Upper lobe of right lung (tissue), 1 donor: ENCODE measurements at regions not wholly inside any gene's neighbourhood (a gene's known extent, or its start where the extent isn't known, plus 50 kb on each side); places are given as distances from the start of the nearest gene placed in this dataset.

Source experiments
- ATAC-seq: fragments of 200-7000 bp; cut with Tn5 transposase; one replicate; pipeline ENCODE4 v1.9.1; 2020; ENCODE audit warnings: mild to moderate bottlenecking, moderate library complexity
- DNase-seq: peaks from one replicate; pipeline ENCODE4 v3.0.0-alpha.2; 2020
- H3K27ac ChIP-seq: fragments of 200-600 bp; one replicate; pipeline ENCODE4 v1.8.0; 2022
- H3K27me3 ChIP-seq: fragments of 200-600 bp; one replicate; pipeline ENCODE4 v1.8.0; 2022; ENCODE audit warnings: mild to moderate bottlenecking
- H3K36me3 ChIP-seq: fragments of 200-600 bp; one replicate; pipeline ENCODE4 v1.8.0; 2022
- H3K4me1 ChIP-seq: fragments of 200-600 bp; one replicate; pipeline ENCODE4 v1.8.0; 2022
- H3K4me3 ChIP-seq: fragments of 200-600 bp; one replicate; pipeline ENCODE4 v1.8.0; 2022; ENCODE audit warnings: mild to moderate bottlenecking
- H3K9me3 ChIP-seq: fragments of 200-600 bp; one replicate; pipeline ENCODE4 v1.8.0; 2022
- CTCF ChIP-seq: fragments of 200-600 bp; IDR thresholded peaks from one replicate; pipeline ENCODE4 v1.8.0; 2022; ENCODE audit warnings: antibody characterized with exemption
- intact Hi-C: fragments of 100-400 bp; cut with DNase I; formaldehyde crosslinking; loops from one replicate; pipeline ENCODE4 v1.11.0; 2022
- donor health status: DM: no; HTN: yes; CAD: no; lungs with severe emphysema.

DNA sequence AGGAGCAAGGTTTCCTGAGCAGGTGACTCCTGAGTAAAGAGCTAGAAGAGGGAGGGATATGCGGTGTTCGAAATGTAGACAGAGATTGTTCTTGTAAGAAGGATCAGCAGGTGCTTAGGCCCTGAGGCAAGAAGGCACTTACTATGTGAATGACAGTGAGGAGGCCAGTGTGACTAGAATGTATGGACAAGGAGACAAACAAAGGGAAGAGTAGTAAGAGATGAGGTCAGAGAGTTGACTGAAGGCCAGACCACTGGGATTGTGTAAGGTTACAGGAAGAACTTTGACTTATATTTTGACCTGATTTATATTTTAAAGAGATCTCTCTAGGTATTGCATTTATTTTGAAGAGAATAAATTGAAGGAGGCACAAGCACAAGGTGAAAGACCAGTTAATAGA is 118.4 kb upstream of the ENPEP start:
- no peak for DNase-seq
- no peak overlapping the region for H3K27ac ChIP-seq
- ATAC-seq, result no peak
- TF ChIP-seq CTCF, result no peak
- H3K4me3 ChIP-seq, result no peak overlapping the region
- no peaks in the 10 kb centered on the region for H3K4me1 ChIP-seq
- intact Hi-C loops, result no loop called here
- no peaks in the 10 kb centered on the region for H3K9me3 ChIP-seq
- H3K36me3 ChIP-seq, result no peaks in the 10 kb centered on the region
- H3K27me3 ChIP-seq, result no peaks in the 10 kb centered on the region

DNA sequence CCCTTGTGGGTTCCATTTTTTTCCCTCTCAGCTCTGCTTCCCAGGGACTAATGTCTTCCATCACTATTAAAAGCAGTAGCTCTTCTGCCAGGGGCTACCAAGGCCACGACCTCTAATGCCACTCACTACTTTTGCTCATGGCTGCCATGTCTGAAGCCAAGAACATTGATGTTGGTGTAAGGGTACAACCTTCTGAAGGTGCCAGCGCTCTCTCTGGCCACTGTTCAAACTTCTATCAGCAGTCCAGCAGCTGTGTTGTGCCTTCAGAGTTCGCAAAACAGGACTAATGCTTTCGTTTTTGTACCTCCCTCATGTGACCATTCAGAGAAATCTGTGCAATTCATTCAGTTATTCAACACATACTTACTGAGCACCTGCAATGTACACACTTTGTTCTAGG is 121.5 kb upstream of the ENPEP start:
- no peak for ATAC-seq
- TF ChIP-seq CTCF, result no peak
- H3K36me3 ChIP-seq, result no peaks in the 10 kb centered on the region

DNA sequence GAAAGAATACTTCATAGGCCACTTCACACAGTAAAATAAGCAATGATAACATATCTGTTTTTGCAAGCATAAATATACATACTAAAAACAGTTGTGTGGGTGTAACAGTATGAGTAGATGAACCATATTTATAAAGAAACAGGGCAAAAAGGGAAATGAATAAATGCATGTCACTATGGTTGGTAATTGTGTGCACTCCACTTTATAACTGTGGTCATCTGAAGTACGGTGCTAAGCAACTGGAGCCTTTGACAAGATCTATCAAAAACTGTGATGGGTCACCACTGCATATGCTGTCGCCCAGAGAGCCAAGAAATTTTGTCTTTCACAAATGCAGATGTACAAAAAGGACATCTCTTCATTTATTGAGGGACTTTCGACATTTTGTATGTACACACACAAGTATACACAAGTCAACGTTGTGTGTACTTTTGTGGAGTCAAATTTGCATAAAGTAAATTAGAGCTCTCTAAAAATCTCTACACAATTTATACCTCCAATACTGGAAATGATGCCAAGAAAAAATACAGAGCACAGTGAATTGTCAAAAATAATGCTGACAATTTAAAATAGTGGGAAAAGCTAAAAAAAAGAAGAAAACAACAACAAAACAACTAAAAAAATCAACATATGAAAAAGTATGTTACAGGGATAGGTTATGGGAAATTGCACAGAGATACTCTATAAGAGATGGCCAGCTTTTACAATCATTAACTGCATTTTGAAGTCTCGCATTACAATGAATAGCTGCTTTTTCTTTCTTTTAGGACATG is 123.1 kb upstream of the ENPEP start:
- no peaks in the 10 kb centered on the region for H3K36me3 ChIP-seq

More for the DNA sequence above, 121.5 kb upstream of the ENPEP start:
- Histone ChIP-seq H3K27ac (no peak overlapping the region), H3K9me3 (no peaks in the 10 kb centered on the region), H3K27me3 (no peaks in the 10 kb centered on the region), H3K4me3 (no peak overlapping the region), H3K4me1 (no peaks in the 10 kb centered on the region)
- DNase-seq, result no peak
- intact Hi-C loops, result no loop called here

GRCh38 chr4:110348711-110349383 is 127.1 kb upstream of the ENPEP start:
- no peaks in the 10 kb centered on the region for H3K9me3 ChIP-seq
- no peak overlapping the region for H3K4me3 ChIP-seq
- intact Hi-C loops, result no loop called here
- DNase-seq (no peak), ATAC-seq (no peak)
- H3K36me3 ChIP-seq, result no peaks in the 10 kb centered on the region
- H3K4me1 ChIP-seq, result no peaks in the 10 kb centered on the region
- TF ChIP-seq CTCF, result no peak
- no peak overlapping the region for H3K27ac ChIP-seq
- no peaks in the 10 kb centered on the region for H3K27me3 ChIP-seq

More for the DNA sequence above, 123.1 kb upstream of the ENPEP start:
- Histone ChIP-seq H3K27me3 (no peaks in the 10 kb centered on the region), H3K4me1 (no peaks in the 10 kb centered on the region), H3K9me3 (no peaks in the 10 kb centered on the region), H3K27ac (no peak overlapping the region), H3K4me3 (no peak overlapping the region)
- TF ChIP-seq CTCF, result no peak
- no peak for DNase-seq
- no peak for ATAC-seq
- intact Hi-C loops, result no loop called here

- TF ChIP-seq CTCF, result no peak
- DNase-seq, result no peak
- Histone ChIP-seq H3K9me3 (no peaks in the 10 kb centered on the region), H3K4me1 (no peaks in the 10 kb centered on the region), H3K4me3 (no peak overlapping the region), H3K27me3 (no peaks in the 10 kb centered on the region), H3K27ac (no peak overlapping the region), H3K36me3 (no peaks in the 10 kb centered on the region)
- ATAC-seq, result no peak
- intact Hi-C loops, result no loop called here
Measured at GRCh38 chr4:110347805-110348204, 128.2 kb upstream of the ENPEP start.
